GM19372 (cell line): ENCODE measurements at regions not wholly inside any gene's neighbourhood (a gene's known extent, or its start where the extent isn't known, plus 50 kb on each side); places are given as distances from the start of the nearest gene placed in this dataset.

Source experiments
- ATAC-seq: cut with Tn5 transposase; IDR thresholded peaks from one replicate; pipeline ENCODE4 v1.9.1; 2021; ENCODE audit warnings: mild to moderate bottlenecking, low read depth, moderate library complexity; ENCODE audit not compliant: unreplicated experiment

- no peak for ATAC-seq
These were observed 156.9 kb downstream of the USP12 start for GRCh38 chr13:27014406-27015359.

- ATAC-seq, result no peak
These were observed 159.0 kb downstream of the USP12 start for GRCh38 chr13:27012482-27013197.

- no peak for ATAC-seq
These were observed 159.9 kb downstream of the USP12 start for GRCh38 chr13:27011661-27012060.

GRCh38 chr13:27008733-27009132, 162.9 kb downstream of the USP12 start:
- no peak for ATAC-seq

GRCh38 chr13:27007166-27007565, 164.4 kb downstream of the USP12 start:
- no peak for ATAC-seq

- no peak for ATAC-seq
These were observed 165.0 kb downstream of the USP12 start for GRCh38 chr13:27006519-27007161.

GRCh38 chr13:27005976-27006518, 165.6 kb downstream of the USP12 start:
- no peak for ATAC-seq

- no peak for ATAC-seq
These were observed 166.1 kb downstream of the USP12 start for GRCh38 chr13:27005556-27005955.

GRCh38 chr13:27004866-27005265, 166.7 kb downstream of the USP12 start:
- ATAC-seq, result no peak

GRCh38 chr13:27004326-27004725, 167.3 kb downstream of the USP12 start:
- no peak for ATAC-seq

- no peak for ATAC-seq
These were observed 169.9 kb downstream of the USP12 start for GRCh38 chr13:27001705-27002104.

GRCh38 chr13:27000686-27001085, 170.9 kb downstream of the USP12 start:
- no peak for ATAC-seq

GRCh38 chr13:26999499-26999898, 172.1 kb downstream of the USP12 start:
- ATAC-seq, result no peak

- no peak for ATAC-seq
These were observed 173.3 kb downstream of the USP12 start for GRCh38 chr13:26998292-26998691.

- peak; percentile 92 for ATAC-seq
These were observed 174.5 kb downstream of the USP12 start for GRCh38 chr13:26996965-26997752.

- no peak for ATAC-seq
These were observed 176.5 kb downstream of the USP12 start for GRCh38 chr13:26995159-26995558.

- no peak for ATAC-seq
These were observed 177.8 kb downstream of the USP12 start for GRCh38 chr13:26993780-26994179.

GRCh38 chr13:26992951-26993719, 178.5 kb downstream of the USP12 start:
- ATAC-seq, result no peak

GRCh38 chr13:26991508-26992181, 180.0 kb downstream of the USP12 start:
- ATAC-seq, result no peak
